Tibial nerve (tissue), 4 donors: ENCODE measurements at regions not wholly inside any gene's neighbourhood (a gene's known extent, or its start where the extent isn't known, plus 50 kb on each side); places are given as distances from the start of the nearest gene placed in this dataset.

ENCODE experiments used
- DNase-seq, 2 donors: peaks; one replicate each; pipeline ENCODE4 v3.0.0-alpha.2; 2019; ENCODE audit warnings: low spot score in 2 of 2
- H3K27ac ChIP-seq, 4 donors: fragments of 200-600 bp; sonication (generic) in 3 of 4; one replicate each; pipeline ENCODE4 v1.5.1; 2017 to 2019; ENCODE audit warnings: mild to moderate bottlenecking in 1 of 4
- H3K27me3 ChIP-seq, 2 donors: fragments of 200-600 bp; sonication (generic) in 1 of 2; one replicate each; pipeline versions ENCODE4 v1.5.1 to v1.6.0; 2017 to 2019
- H3K36me3 ChIP-seq, 3 donors: fragments of 200-600 bp; sonication (generic); one replicate each; pipeline ENCODE4 v1.5.1; 2018 to 2019
- H3K4me1 ChIP-seq, 4 donors: fragments of 200-600 bp; sonication (generic) in 3 of 4; one replicate each; pipeline ENCODE4 v1.5.1; 2017 to 2019
- H3K4me3 ChIP-seq, 4 donors: fragments of 200-600 bp; sonication (generic) in 3 of 4; one replicate each; pipeline ENCODE4 v1.5.1; 2017 to 2019; ENCODE audit warnings: mild to moderate bottlenecking in 1 of 4, moderate library complexity in 1 of 4
- H3K9me3 ChIP-seq, 4 donors: fragments of 200-600 bp; sonication (generic) in 3 of 4; one replicate each; pipeline ENCODE4 v1.5.1; 2017 to 2019
- CTCF ChIP-seq, 5 experiments: fragments of 200-600 bp in 3 of 5; fragments of 450-650 bp in 2 of 5; sonication (generic) in 3 of 5; IDR thresholded peaks; one replicate each; pipeline ENCODE4 v1.5.1; 2016 to 2019; ENCODE audit warnings: antibody characterized with exemption in 5 of 5, mild to moderate bottlenecking in 3 of 5, moderate library complexity in 2 of 5
- EP300 ChIP-seq, 2 donors: sonication (generic); formaldehyde crosslinking; IDR thresholded peaks; one replicate each; pipeline ENCODE4 v1.6.1; 2017; ENCODE audit warnings: antibody characterized with exemption in 2 of 2, mild to moderate bottlenecking in 1 of 2
- POLR2A ChIP-seq, 2 donors: fragments of 450-650 bp; IDR thresholded peaks; one replicate each; pipeline ENCODE4 v1.6.1; 2017; ENCODE audit warnings: antibody characterized with exemption in 2 of 2, mild to moderate bottlenecking in 2 of 2, moderate library complexity in 2 of 2
- WGBS, 2 donors: methylation state at CpG; one replicate each; pipeline ENCODE4 v1.1.5; 2018; 5-methylcytosine and 5-hydroxymethylcytosine counted together

- Histone ChIP-seq H3K4me1 (peaks cover 0 to 7% (median 0%) of the 10 kb centered on the region in 4 donors), H3K27ac (no peak overlapping the region), H3K9me3 (no peaks in the 10 kb centered on the region), H3K4me3 (no peak overlapping the region), H3K36me3 (no peaks in the 10 kb centered on the region), H3K27me3 (no peaks in the 10 kb centered on the region)
- no peak for DNase-seq
- no peak for TF ChIP-seq CTCF (IDR thresholded peaks at IDR 0.05)
- TF ChIP-seq POLR2A (IDR thresholded peaks at IDR 0.05): no peak
- TF ChIP-seq EP300 (IDR thresholded peaks at IDR 0.05): no peak
- 67 to 69% methylated on average over 5 of the region's 5 CpGs for WGBS, 2 donors
These were observed 478.6 kb upstream of the C9orf72 start for GRCh38 chr9:28051559-28052503.

GRCh38 chr9:28053096-28053777 lies 480.0 kb upstream of the C9orf72 start:
- Histone ChIP-seq H3K4me1 (peaks cover 0 to 7% (median 0%) of the 10 kb centered on the region in 4 donors), H3K27me3 (no peaks in the 10 kb centered on the region), H3K4me3 (no peak overlapping the region), H3K36me3 (no peaks in the 10 kb centered on the region), H3K27ac (no peak overlapping the region), H3K9me3 (no peaks in the 10 kb centered on the region)
- DNase-seq: no peak
- 52 to 60% methylated on average over 7 of the region's 7 CpGs for whole genome bisulfite sequencing, 2 donors
- TF ChIP-seq EP300 (IDR thresholded peaks at IDR 0.05): no peak
- TF ChIP-seq POLR2A (IDR thresholded peaks at IDR 0.05): no peak
- TF ChIP-seq CTCF (IDR thresholded peaks at IDR 0.05): no peak

- no peaks in the 10 kb centered on the region for H3K36me3 ChIP-seq
- TF ChIP-seq EP300 (IDR thresholded peaks at IDR 0.05) (no peak), CTCF (IDR thresholded peaks at IDR 0.05) (no peak), POLR2A (IDR thresholded peaks at IDR 0.05) (no peak)
- H3K27me3 ChIP-seq: no peaks in the 10 kb centered on the region
- no peak overlapping the region for H3K27ac ChIP-seq
- DNase-seq: no peak
- H3K4me1 ChIP-seq: peaks cover 0 to 6% (median 0%) of the 10 kb centered on the region in 4 donors
- no peaks in the 10 kb centered on the region for H3K9me3 ChIP-seq
- no peak overlapping the region for H3K4me3 ChIP-seq
- WGBS, 2 donors: 74 to 75% methylated on average over 10 of the region's 10 CpGs
These were observed 482.7 kb upstream of the C9orf72 start for GRCh38 chr9:28056006-28056405.

- peaks cover 0 to 1% (median 0%) of the 10 kb centered on the region in 4 donors for H3K4me1 ChIP-seq
- H3K27me3 ChIP-seq: no peaks in the 10 kb centered on the region
- no peak overlapping the region for H3K27ac ChIP-seq
- H3K4me3 ChIP-seq: no peak overlapping the region
- H3K9me3 ChIP-seq: no peaks in the 10 kb centered on the region
- no peaks in the 10 kb centered on the region for H3K36me3 ChIP-seq
- TF ChIP-seq POLR2A (IDR thresholded peaks at IDR 0.05): no peak
- no peak for TF ChIP-seq EP300 (IDR thresholded peaks at IDR 0.05)
- TF ChIP-seq CTCF (IDR thresholded peaks at IDR 0.05): no peak
- WGBS, 2 donors: 83 to 97% methylated on average over 1 of the region's 1 CpG
- no peak for DNase-seq
These were observed 483.2 kb upstream of the C9orf72 start for GRCh38 chr9:28056466-28056865.

- no peak overlapping the region for H3K4me3 ChIP-seq
- no peak overlapping the region for H3K27ac ChIP-seq
- H3K36me3 ChIP-seq: no peaks in the 10 kb centered on the region
- no peak for DNase-seq
- TF ChIP-seq POLR2A (IDR thresholded peaks at IDR 0.05) (no peak), CTCF (IDR thresholded peaks at IDR 0.05) (no peak), EP300 (IDR thresholded peaks at IDR 0.05) (no peak)
- WGBS, 2 donors: 92% methylated on average over 8 of the region's 8 CpGs
- no peaks in the 10 kb centered on the region for H3K9me3 ChIP-seq
- no peaks in the 10 kb centered on the region for H3K4me1 ChIP-seq
- H3K27me3 ChIP-seq: no peaks in the 10 kb centered on the region
These were observed 485.9 kb upstream of the C9orf72 start for GRCh38 chr9:28059192-28059591.
